HUES6 (cell line): ENCODE measurements at regions not wholly inside any gene's neighbourhood (a gene's known extent, or its start where the extent isn't known, plus 50 kb on each side); places are given as distances from the start of the nearest gene placed in this dataset.

Experiments
- H3K27ac ChIP-seq: 2 replicates; pipeline ENCODE4 v1.7.0; 2013; ENCODE audit warnings: low read depth, mild to moderate bottlenecking, low read length, inconsistent platforms
- H3K27me3 ChIP-seq: 2 replicates; pipeline ENCODE4 v1.6.1; 2013; ENCODE audit warnings: low read length; ENCODE audit not compliant: control insufficient read depth, insufficient read depth
- H3K36me3 ChIP-seq: 2 replicates; pipeline ENCODE4 v1.6.1; 2013; ENCODE audit warnings: low read length; ENCODE audit not compliant: control insufficient read depth, insufficient read depth
- H3K4me1 ChIP-seq: 2 replicates; pipeline ENCODE4 v1.6.1; 2013; ENCODE audit warnings: low read length; ENCODE audit not compliant: control insufficient read depth, insufficient read depth
- H3K4me3 ChIP-seq: 2 replicates; pipeline ENCODE4 v1.5.1; 2013; ENCODE audit warnings: low read depth, low read length
- H3K9ac ChIP-seq: one replicate; pipeline ENCODE4 v1.6.1; 2013; ENCODE audit warnings: mild to moderate bottlenecking, low read length
- H3K9me3 ChIP-seq: 2 replicates; pipeline ENCODE4 v1.6.1; 2013; ENCODE audit warnings: low read depth, low read length; ENCODE audit not compliant: control insufficient read depth, insufficient read depth

GRCh38 chr9:118701985-118702384 is 667.2 kb downstream of the BRINP1 start:
- H3K4me3 ChIP-seq, result no peak overlapping the region
- no peaks in the 10 kb centered on the region for H3K27me3 ChIP-seq
- no peak overlapping the region for H3K9ac ChIP-seq
- H3K27ac ChIP-seq, result no peak overlapping the region
- H3K36me3 ChIP-seq, result no peaks in the 10 kb centered on the region
- H3K4me1 ChIP-seq, result no peaks in the 10 kb centered on the region
- H3K9me3 ChIP-seq, result no peaks in the 10 kb centered on the region

- no peaks in the 10 kb centered on the region for H3K4me1 ChIP-seq
- no peak overlapping the region for H3K27ac ChIP-seq
- no peak overlapping the region for H3K4me3 ChIP-seq
- H3K27me3 ChIP-seq, result no peaks in the 10 kb centered on the region
- no peak overlapping the region for H3K9ac ChIP-seq
- H3K9me3 ChIP-seq, result no peaks in the 10 kb centered on the region
- no peaks in the 10 kb centered on the region for H3K36me3 ChIP-seq
Observed at GRCh38 chr9:118711843-118712242, 657.4 kb downstream of the BRINP1 start.

GRCh38 chr9:118721276-118721675 is 648.0 kb downstream of the BRINP1 start:
- H3K4me3 ChIP-seq, result no peak overlapping the region
- no peaks in the 10 kb centered on the region for H3K4me1 ChIP-seq
- no peak overlapping the region for H3K27ac ChIP-seq
- H3K9me3 ChIP-seq, result no peaks in the 10 kb centered on the region; the same call in 1 of the 2 replicates
- H3K9ac ChIP-seq, result no peak overlapping the region
- no peaks in the 10 kb centered on the region for H3K27me3 ChIP-seq
- H3K36me3 ChIP-seq, result no peaks in the 10 kb centered on the region

GRCh38 chr9:118721923-118722322 is 647.3 kb downstream of the BRINP1 start:
- no peak overlapping the region for H3K27ac ChIP-seq

GRCh38 chr9:118729981-118730380 is 639.3 kb downstream of the BRINP1 start:
- no peaks in the 10 kb centered on the region for H3K4me1 ChIP-seq
- no peak overlapping the region for H3K27ac ChIP-seq
- no peaks in the 10 kb centered on the region for H3K36me3 ChIP-seq
- H3K27me3 ChIP-seq, result no peaks in the 10 kb centered on the region
- H3K9ac ChIP-seq, result no peak overlapping the region
- H3K4me3 ChIP-seq, result no peak overlapping the region
- peaks cover 3% of the 10 kb centered on the region for H3K9me3 ChIP-seq

More at GRCh38 chr9:118721923-118722322, 647.3 kb downstream of the BRINP1 start:
- no peaks in the 10 kb centered on the region for H3K27me3 ChIP-seq
- H3K36me3 ChIP-seq, result no peaks in the 10 kb centered on the region
- no peaks in the 10 kb centered on the region for H3K4me1 ChIP-seq
- H3K9ac ChIP-seq, result no peak overlapping the region
- no peak overlapping the region for H3K4me3 ChIP-seq
- no peaks in the 10 kb centered on the region; the same call in 1 of the 2 replicates for H3K9me3 ChIP-seq

- Histone ChIP-seq H3K27ac (no peak overlapping the region), H3K27me3 (no peaks in the 10 kb centered on the region), H3K9ac (no peak overlapping the region), H3K4me3 (no peak overlapping the region), H3K4me1 (no peaks in the 10 kb centered on the region), H3K9me3 (peaks cover 30% of the 10 kb centered on the region), H3K36me3 (no peaks in the 10 kb centered on the region)
Observed at GRCh38 chr9:118732998-118733397, 636.2 kb downstream of the BRINP1 start.

- H3K27ac ChIP-seq, result no peak overlapping the region
- no peaks in the 10 kb centered on the region for H3K4me1 ChIP-seq
- peaks cover 30% of the 10 kb centered on the region for H3K9me3 ChIP-seq
- H3K27me3 ChIP-seq, result no peaks in the 10 kb centered on the region
- no peak overlapping the region for H3K9ac ChIP-seq
- no peak overlapping the region for H3K4me3 ChIP-seq
- H3K36me3 ChIP-seq, result no peaks in the 10 kb centered on the region
Observed at GRCh38 chr9:118734696-118735095, 634.5 kb downstream of the BRINP1 start.

- Histone ChIP-seq H3K36me3 (no peaks in the 10 kb centered on the region), H3K27me3 (no peaks in the 10 kb centered on the region), H3K9ac (no peak overlapping the region), H3K4me1 (no peaks in the 10 kb centered on the region), H3K9me3 (peaks cover 30% of the 10 kb centered on the region), H3K27ac (no peak overlapping the region), H3K4me3 (no peak overlapping the region)
Observed at GRCh38 chr9:118736406-118736805, 632.8 kb downstream of the BRINP1 start.

- Histone ChIP-seq H3K27me3 (no peaks in the 10 kb centered on the region), H3K4me1 (no peaks in the 10 kb centered on the region), H3K27ac (no peak overlapping the region), H3K4me3 (no peak overlapping the region), H3K36me3 (no peaks in the 10 kb centered on the region), H3K9me3 (no peaks in the 10 kb centered on the region), H3K9ac (no peak overlapping the region)
Observed at GRCh38 chr9:118751077-118751847, 618.0 kb downstream of the BRINP1 start.

GRCh38 chr9:118751848-118752223 is 617.4 kb downstream of the BRINP1 start:
- Histone ChIP-seq H3K27me3 (no peaks in the 10 kb centered on the region), H3K9ac (no peak overlapping the region), H3K36me3 (no peaks in the 10 kb centered on the region), H3K9me3 (no peaks in the 10 kb centered on the region), H3K27ac (no peak overlapping the region), H3K4me1 (no peaks in the 10 kb centered on the region), H3K4me3 (no peak overlapping the region)

GRCh38 chr9:118761016-118761790 is 608.0 kb downstream of the BRINP1 start:
- Histone ChIP-seq H3K4me3 (no peak overlapping the region), H3K9ac (no peak overlapping the region), H3K9me3 (no peaks in the 10 kb centered on the region), H3K4me1 (no peaks in the 10 kb centered on the region), H3K36me3 (no peaks in the 10 kb centered on the region), H3K27me3 (no peaks in the 10 kb centered on the region), H3K27ac (no peak overlapping the region)
